Aorta (tissue), 5 donors: ENCODE measurements at regions not wholly inside any gene's neighbourhood (a gene's known extent, or its start where the extent isn't known, plus 50 kb on each side); places are given as distances from the start of the nearest gene placed in this dataset.

ENCODE experiments used
- ATAC-seq: fragments of 200-7000 bp; cut with Tn5 transposase; one replicate; pipeline ENCODE4 v1.9.1; 2022; ENCODE audit warnings: moderate library complexity; ENCODE audit not compliant: low FRiP score
- DNase-seq, 2 donors: peaks; one replicate each; pipeline ENCODE4 v3.0.0-alpha.2; 2020
- H3K27ac ChIP-seq, 2 donors: one replicate each; pipeline ENCODE4 v1.5.1; 2013; ENCODE audit warnings: low read length in 2 of 2, mild to moderate bottlenecking in 2 of 2, moderate library complexity in 2 of 2, control low read depth in 1 of 2, inconsistent platforms in 1 of 2, low read depth in 1 of 2
- H3K27me3 ChIP-seq, 2 donors: one replicate each; pipeline ENCODE4 v1.6.1; 2013; ENCODE audit warnings: control low read depth in 1 of 2, low read length in 1 of 2, mild to moderate bottlenecking in 1 of 2, moderate library complexity in 1 of 2; ENCODE audit not compliant: insufficient read depth in 2 of 2, control insufficient read depth in 1 of 2
- H3K36me3 ChIP-seq, 2 donors: one replicate each; pipeline ENCODE4 v1.6.1; 2013; ENCODE audit warnings: control low read depth in 1 of 2, low read length in 1 of 2, mild to moderate bottlenecking in 1 of 2; ENCODE audit not compliant: insufficient read depth in 2 of 2, control insufficient read depth in 1 of 2
- H3K4me1 ChIP-seq, 2 donors: one replicate each; pipeline ENCODE4 v1.6.1; 2013; ENCODE audit warnings: low read length in 2 of 2, control low read depth in 1 of 2, mild to moderate bottlenecking in 1 of 2, moderate library complexity in 1 of 2; ENCODE audit not compliant: insufficient read depth in 2 of 2, control insufficient read depth in 1 of 2
- H3K4me3 ChIP-seq, 2 donors: one replicate each; pipeline ENCODE4 v1.5.1; 2013; ENCODE audit warnings: low read length in 2 of 2, control low read depth in 1 of 2, mild to moderate bottlenecking in 1 of 2
- H3K9me3 ChIP-seq: one replicate; pipeline ENCODE4 v1.6.1; 2013; ENCODE audit warnings: mild to moderate bottlenecking, low read length; ENCODE audit not compliant: control insufficient read depth
- WGBS, 2 donors: extraction: QIAGEN DNeasy Blood & Tissue Kit; methylation state at CpG; one replicate each; pipeline ENCODE4 v1.1.7; 2013; 5-methylcytosine and 5-hydroxymethylcytosine counted together
- intact Hi-C, 2 donors: fragments of 100-400 bp; cut with DNase I; formaldehyde crosslinking; loops; one replicate each; pipeline versions ENCODE4 v1.14.2 to v1.15.0; 2022
- donor health status: healthy with polysubstance abuse.
- donor health status: Bipolar disorder and iron deficiency.
- donor health status: DM: no; HTN: no; CAD: no.
- donor health status: DM: no; HTN: no; CAD: no.
- donor health status: DM: yes; HTN: yes; CAD: no.

GRCh38 chr12:24198936-24199671 is 249.6 kb upstream of the SOX5 start:
- no peak overlapping the region for H3K27ac ChIP-seq
- no peaks in the 10 kb centered on the region for H3K36me3 ChIP-seq
- intact Hi-C loops, result no loop called here
- no peak overlapping the region for H3K4me3 ChIP-seq
- no peaks in the 10 kb centered on the region for H3K27me3 ChIP-seq
- H3K4me1 ChIP-seq, result peaks cover 2 to 8% of the 10 kb centered on the region in 2 donors
- no peak for ATAC-seq
- DNase-seq, result no peak
- WGBS, 2 donors, result 65 to 72% methylated on average over 11 of the region's 11 CpGs
- no peaks in the 10 kb centered on the region for H3K9me3 ChIP-seq

- 19 to 21% methylated on average over 3 of the region's 3 CpGs for WGBS, 2 donors
- ATAC-seq (no peak), DNase-seq (no peak)
- no peak overlapping the region for H3K27ac ChIP-seq
- no peak overlapping the region for H3K4me3 ChIP-seq
- peaks cover 2 to 8% of the 10 kb centered on the region in 2 donors for H3K4me1 ChIP-seq
- no peaks in the 10 kb centered on the region for H3K27me3 ChIP-seq
- H3K36me3 ChIP-seq, result no peaks in the 10 kb centered on the region
- H3K9me3 ChIP-seq, result no peaks in the 10 kb centered on the region
- intact Hi-C loops, result no loop called here
Observed at GRCh38 chr12:24198070-24198469, 248.6 kb upstream of the SOX5 start.

DNA sequence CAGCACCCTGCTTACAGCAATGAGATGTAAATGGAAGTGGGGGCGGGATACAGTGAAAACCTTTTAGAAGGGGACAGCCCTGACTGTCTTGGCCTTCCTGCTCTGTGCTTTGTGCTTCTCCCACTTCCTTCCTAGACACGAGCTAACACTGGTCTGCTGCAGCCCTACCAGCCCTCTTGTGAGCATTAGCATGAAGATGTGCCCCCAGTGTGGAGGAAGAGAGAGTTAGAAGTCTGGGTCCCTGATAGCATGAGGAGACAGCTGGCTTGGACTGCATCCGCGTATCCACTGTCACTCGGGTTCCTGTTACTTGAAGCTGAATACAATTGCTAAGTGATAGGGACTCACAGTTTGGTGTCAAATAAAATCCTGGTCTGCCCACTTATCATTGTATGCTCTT is 248.1 kb upstream of the SOX5 start:
- Histone ChIP-seq H3K4me3 (no peak overlapping the region), H3K36me3 (no peaks in the 10 kb centered on the region), H3K27ac (no peak overlapping the region), H3K4me1 (peaks cover 2 to 8% of the 10 kb centered on the region in 2 donors), H3K9me3 (no peaks in the 10 kb centered on the region), H3K27me3 (no peaks in the 10 kb centered on the region)
- no peak for ATAC-seq
- 84 to 90% methylated on average over 5 of the region's 5 CpGs for WGBS, 2 donors
- no peak for DNase-seq
- intact Hi-C loops, result no loop called here

- intact Hi-C loops, result no loop called here
- ATAC-seq (no peak), DNase-seq (no peak)
- no peak overlapping the region for H3K4me3 ChIP-seq
- WGBS, 2 donors, result 96% methylated on average over 4 of the region's 4 CpGs
- no peaks in the 10 kb centered on the region for H3K9me3 ChIP-seq
- no peak overlapping the region for H3K27ac ChIP-seq
- no peaks in the 10 kb centered on the region for H3K27me3 ChIP-seq
- H3K4me1 ChIP-seq, result peaks cover 2 to 8% of the 10 kb centered on the region in 2 donors
- no peaks in the 10 kb centered on the region for H3K36me3 ChIP-seq
Observed at GRCh38 chr12:24195063-24195462, 245.6 kb upstream of the SOX5 start.

DNA sequence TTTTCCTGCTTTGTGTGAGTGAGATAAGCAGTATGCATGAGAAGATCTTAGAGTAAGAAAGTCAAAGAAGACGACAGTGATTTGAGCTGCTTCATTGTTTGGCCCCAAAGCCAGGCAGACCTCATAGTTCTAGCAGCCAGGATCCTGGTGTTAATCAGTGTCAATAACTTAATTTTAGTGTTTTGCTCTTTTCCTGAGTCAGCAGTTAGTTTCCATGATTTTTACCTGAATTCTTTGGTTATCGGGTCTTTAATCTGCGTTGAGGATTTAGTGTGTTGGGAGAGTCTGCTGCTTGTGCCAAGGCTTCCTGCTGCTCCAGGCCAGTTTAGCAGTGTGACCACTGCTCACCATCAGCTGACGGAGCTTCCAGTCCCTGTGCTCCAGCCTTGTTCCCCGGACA is 241.6 kb upstream of the SOX5 start:
- Histone ChIP-seq H3K9me3 (no peaks in the 10 kb centered on the region), H3K27me3 (no peaks in the 10 kb centered on the region), H3K4me3 (no peak overlapping the region), H3K27ac (no peak overlapping the region), H3K4me1 (no peaks in the 10 kb centered on the region), H3K36me3 (no peaks in the 10 kb centered on the region)
- DNase-seq (no peak), ATAC-seq (no peak)
- WGBS, 2 donors, result 96% methylated on average over 5 of the region's 5 CpGs
- intact Hi-C loops, result no loop called here

DNA sequence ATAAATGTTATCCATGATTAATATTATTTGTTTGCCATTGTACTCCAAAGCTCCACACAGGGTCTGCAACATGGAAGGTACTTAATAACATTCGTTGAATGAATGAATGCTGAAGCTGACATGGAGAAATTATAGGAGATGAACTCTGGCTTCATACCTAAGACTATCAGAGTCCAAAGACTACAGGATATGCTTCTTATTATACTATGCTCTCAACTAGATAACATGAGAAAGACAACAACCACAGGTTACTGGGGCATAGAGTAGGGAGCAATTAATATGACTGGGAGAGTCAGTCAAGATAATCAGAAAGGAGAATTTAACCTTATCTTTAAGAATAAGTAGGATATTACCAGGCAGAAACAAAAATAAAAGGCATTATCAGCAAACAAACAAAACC is 236.3 kb upstream of the SOX5 start:
- Histone ChIP-seq H3K36me3 (no peaks in the 10 kb centered on the region), H3K27ac (no peak overlapping the region), H3K9me3 (no peaks in the 10 kb centered on the region), H3K4me1 (no peaks in the 10 kb centered on the region), H3K27me3 (no peaks in the 10 kb centered on the region), H3K4me3 (no peak overlapping the region)
- no peak for DNase-seq
- intact Hi-C loops, result no loop called here
- ATAC-seq, result no peak
- 91 to 98% methylated on average over 1 of the region's 1 CpG for WGBS, 2 donors

GRCh38 chr12:24177889-24178288 is 228.4 kb upstream of the SOX5 start:
- DNase-seq (no peak), ATAC-seq (no peak)
- intact Hi-C loops, result no loop called here
- Histone ChIP-seq H3K27me3 (no peaks in the 10 kb centered on the region), H3K9me3 (no peaks in the 10 kb centered on the region), H3K4me1 (no peaks in the 10 kb centered on the region), H3K36me3 (no peaks in the 10 kb centered on the region), H3K27ac (no peak overlapping the region), H3K4me3 (no peak overlapping the region)
- WGBS, 2 donors, result 83 to 96% methylated on average over 1 of the region's 1 CpG

DNA sequence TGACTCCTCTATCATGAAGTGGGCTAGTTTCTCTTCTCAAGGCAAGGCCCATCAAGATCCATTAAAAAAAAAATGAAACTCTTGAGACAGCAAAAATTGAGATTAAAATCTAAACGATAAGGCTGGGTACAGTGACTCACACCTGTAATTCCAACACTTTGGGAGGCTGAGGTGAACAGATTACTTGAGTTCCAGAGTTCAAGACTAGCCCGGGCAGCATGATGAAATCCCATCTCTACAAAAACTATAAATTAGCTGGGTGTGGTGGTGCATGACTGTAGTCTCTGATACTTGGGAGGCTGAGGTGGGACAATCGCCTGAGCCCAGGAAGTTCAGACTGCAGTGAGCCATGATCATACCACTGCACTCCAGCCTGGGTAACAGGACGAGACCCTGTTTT is 226.5 kb upstream of the SOX5 start:
- Histone ChIP-seq H3K9me3 (no peaks in the 10 kb centered on the region), H3K36me3 (no peaks in the 10 kb centered on the region), H3K4me1 (no peaks in the 10 kb centered on the region), H3K27me3 (no peaks in the 10 kb centered on the region), H3K27ac (no peak overlapping the region), H3K4me3 (no peak overlapping the region)
- ATAC-seq (no peak), DNase-seq (no peak)
- 86 to 96% methylated on average over 4 of the region's 4 CpGs for WGBS, 2 donors
- intact Hi-C loops, result no loop called here

GRCh38 chr12:24175284-24175683 is 225.8 kb upstream of the SOX5 start:
- DNase-seq (no peak), ATAC-seq (no peak)
- intact Hi-C loops, result no loop called here
- H3K4me1 ChIP-seq, result no peaks in the 10 kb centered on the region
- no peaks in the 10 kb centered on the region for H3K36me3 ChIP-seq
- WGBS, 2 donors, result 85 to 90% methylated on average over 2 of the region's 2 CpGs
- H3K4me3 ChIP-seq, result no peak overlapping the region
- H3K27me3 ChIP-seq, result no peaks in the 10 kb centered on the region
- H3K9me3 ChIP-seq, result no peaks in the 10 kb centered on the region
- H3K27ac ChIP-seq, result no peak overlapping the region
